Stomach smooth muscle (tissue), 2 donors: ENCODE measurements at regions not wholly inside any gene's neighbourhood (a gene's known extent, or its start where the extent isn't known, plus 50 kb on each side); places are given as distances from the start of the nearest gene placed in this dataset.

Experiments used
- H3K27ac ChIP-seq: one replicate; pipeline ENCODE4 v1.7.0; 2013; ENCODE audit warnings: mild to moderate bottlenecking, low read length, inconsistent platforms
- H3K27me3 ChIP-seq, 2 donors: one replicate each; pipeline ENCODE4 v1.7.0; 2013; ENCODE audit warnings: low read length in 2 of 2; ENCODE audit not compliant: insufficient read depth in 2 of 2, control insufficient read depth in 1 of 2
- H3K36me3 ChIP-seq, 2 donors: one replicate each; pipeline ENCODE4 v1.7.0; 2013; ENCODE audit warnings: low read length in 2 of 2; ENCODE audit not compliant: control insufficient read depth in 2 of 2, insufficient read depth in 2 of 2
- H3K4me1 ChIP-seq: one replicate; pipeline ENCODE4 v1.7.0; 2013; ENCODE audit warnings: low read length; ENCODE audit not compliant: control insufficient read depth, insufficient read depth
- H3K4me3 ChIP-seq, 2 donors: one replicate each; pipeline ENCODE4 v1.7.0; 2013; ENCODE audit warnings: low read length in 2 of 2
- H3K9ac ChIP-seq, 2 donors: one replicate each; pipeline ENCODE4 v1.7.0; 2013; ENCODE audit warnings: low read length in 2 of 2, mild to moderate bottlenecking in 1 of 2
- H3K9me3 ChIP-seq, 2 donors: one replicate each; pipeline ENCODE4 v1.7.0; 2013; ENCODE audit warnings: low read length in 2 of 2; ENCODE audit not compliant: control insufficient read depth in 2 of 2
- donor health status: healthy.
- donor health status: Pancreatic carcinoma.

DNA sequence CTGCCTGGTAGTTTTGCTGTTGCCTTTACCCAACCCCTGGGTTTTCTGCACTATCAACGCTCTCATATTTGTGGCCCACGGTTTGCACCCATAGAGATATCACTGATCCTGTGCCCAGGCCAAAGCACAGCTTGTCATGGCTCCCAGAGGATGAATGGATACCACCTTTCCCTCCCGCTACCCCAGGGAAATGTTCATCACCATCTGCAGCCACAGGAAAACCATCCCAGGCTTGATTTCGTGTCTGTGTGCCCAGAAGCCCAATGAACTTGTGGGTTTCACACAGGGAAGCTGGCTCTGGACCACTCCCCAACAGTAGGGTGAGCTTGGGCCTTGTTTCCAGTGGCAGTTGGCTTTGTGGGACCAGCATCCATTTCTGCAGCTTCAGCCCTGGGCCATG is 143.1 kb upstream of the GDF10 start:
- Histone ChIP-seq H3K9me3 (peaks cover 4 to 6% of the 10 kb centered on the region in 2 donors), H3K4me3 (no peak overlapping the region), H3K9ac (no peak overlapping the region), H3K27me3 (peaks cover 0 to 2% of the 10 kb centered on the region in 2 donors), H3K36me3 (no peaks in the 10 kb centered on the region), H3K4me1 (peaks cover 3% of the 10 kb centered on the region), H3K27ac (no peak overlapping the region)

DNA sequence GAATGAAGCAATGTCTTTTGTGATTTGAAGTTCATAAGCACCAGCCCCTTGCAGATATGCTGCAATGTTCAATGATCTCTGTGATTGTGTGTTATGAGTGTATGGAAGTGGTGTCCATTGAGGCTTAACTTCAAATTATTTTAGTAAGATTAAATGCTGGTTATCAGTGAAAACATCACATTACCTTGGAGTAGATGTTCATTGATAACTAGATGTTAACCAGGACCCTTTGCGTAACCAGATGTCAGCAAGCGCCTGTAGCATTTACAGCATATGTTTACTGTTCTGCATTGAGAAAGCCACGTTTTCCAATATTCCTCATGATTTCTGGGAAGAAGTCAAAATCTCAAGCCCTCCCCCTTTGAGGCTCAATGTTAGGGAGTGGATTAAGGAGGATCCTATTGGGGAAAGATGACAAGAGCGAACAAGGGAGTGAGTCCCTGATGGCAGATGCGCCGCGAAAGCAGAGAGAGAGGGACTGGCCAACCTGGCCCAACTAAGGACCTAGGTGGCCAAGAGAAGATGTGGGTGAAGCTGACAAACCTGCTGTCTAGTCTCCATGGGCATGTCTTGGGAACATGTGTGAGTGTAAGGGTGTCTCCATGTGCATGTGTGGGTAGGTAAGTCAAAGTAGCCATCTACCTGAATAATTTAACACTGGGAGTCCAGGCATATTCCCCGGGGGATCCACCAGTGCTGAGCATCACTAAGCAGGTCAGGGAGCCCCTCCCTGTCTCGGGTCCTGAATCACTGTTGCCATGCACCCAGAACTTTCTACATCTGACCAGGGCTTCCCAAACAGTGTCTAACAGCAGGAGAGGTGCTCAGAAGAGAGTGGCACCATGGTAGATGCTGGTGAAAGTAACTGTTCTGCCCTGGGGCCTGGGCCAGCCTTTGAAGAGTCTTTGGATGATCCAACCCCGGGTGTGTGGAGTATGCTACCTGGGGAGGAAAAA is 141.6 kb upstream of the GDF10 start:
- H3K27me3 ChIP-seq = peaks cover 0 to 2% of the 10 kb centered on the region in 2 donors
- H3K9me3 ChIP-seq = peaks cover 4 to 6% of the 10 kb centered on the region in 2 donors
- no peak overlapping the region for H3K9ac ChIP-seq
- H3K4me3 ChIP-seq = no peak overlapping the region
- H3K27ac ChIP-seq = no peak overlapping the region
- H3K36me3 ChIP-seq = no peaks in the 10 kb centered on the region
- peaks cover 3% of the 10 kb centered on the region for H3K4me1 ChIP-seq

DNA sequence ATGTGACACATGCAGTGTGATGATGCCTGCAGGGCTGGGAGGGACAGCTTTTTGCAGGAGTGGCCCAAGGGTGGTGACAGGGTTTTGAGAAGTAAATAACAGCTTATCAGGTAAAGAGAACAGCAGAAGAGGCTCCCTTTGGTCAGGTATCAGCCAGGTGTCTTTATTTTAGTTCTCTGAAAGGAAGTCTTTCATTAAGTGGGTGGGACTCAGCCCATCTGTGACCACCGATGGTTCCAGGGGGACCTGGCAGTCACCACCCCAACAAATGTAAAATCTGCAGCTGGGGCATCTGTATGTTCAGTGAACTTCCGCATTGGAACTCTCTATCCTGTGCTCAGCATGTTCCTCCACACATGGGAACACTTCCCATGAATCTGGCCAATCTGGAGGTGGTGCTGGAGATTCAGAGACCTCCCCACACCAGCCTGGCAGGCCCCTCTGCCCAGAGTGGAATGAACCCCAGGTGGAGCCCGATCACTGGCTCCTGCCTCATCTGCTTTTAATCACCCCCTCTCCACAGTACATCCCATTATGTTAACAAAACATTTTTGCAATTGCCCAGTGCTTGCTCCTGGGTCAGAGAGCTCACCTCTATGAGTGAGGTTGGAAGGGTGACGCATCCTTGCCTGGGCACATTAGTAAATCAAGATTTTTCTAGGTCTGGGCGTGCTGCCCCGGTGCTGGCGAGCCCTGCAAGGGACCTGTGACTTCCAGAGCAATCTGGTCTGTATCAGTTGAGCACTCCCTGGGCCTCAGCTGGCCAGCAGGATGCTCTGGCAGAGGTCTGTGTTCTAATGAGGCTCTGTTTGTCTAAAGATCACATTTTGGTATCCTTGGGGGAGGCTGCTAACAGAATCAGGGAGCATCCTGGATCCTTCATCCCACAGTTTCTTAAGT is 140.4 kb upstream of the GDF10 start:
- H3K4me1 ChIP-seq = peaks cover 3% of the 10 kb centered on the region
- no peak overlapping the region for H3K9ac ChIP-seq
- H3K4me3 ChIP-seq = no peak overlapping the region
- no peaks in the 10 kb centered on the region for H3K36me3 ChIP-seq
- no peak overlapping the region for H3K27ac ChIP-seq
- peaks cover 0 to 2% of the 10 kb centered on the region in 2 donors for H3K27me3 ChIP-seq
- H3K9me3 ChIP-seq = peaks cover 4 to 6% of the 10 kb centered on the region in 2 donors

DNA sequence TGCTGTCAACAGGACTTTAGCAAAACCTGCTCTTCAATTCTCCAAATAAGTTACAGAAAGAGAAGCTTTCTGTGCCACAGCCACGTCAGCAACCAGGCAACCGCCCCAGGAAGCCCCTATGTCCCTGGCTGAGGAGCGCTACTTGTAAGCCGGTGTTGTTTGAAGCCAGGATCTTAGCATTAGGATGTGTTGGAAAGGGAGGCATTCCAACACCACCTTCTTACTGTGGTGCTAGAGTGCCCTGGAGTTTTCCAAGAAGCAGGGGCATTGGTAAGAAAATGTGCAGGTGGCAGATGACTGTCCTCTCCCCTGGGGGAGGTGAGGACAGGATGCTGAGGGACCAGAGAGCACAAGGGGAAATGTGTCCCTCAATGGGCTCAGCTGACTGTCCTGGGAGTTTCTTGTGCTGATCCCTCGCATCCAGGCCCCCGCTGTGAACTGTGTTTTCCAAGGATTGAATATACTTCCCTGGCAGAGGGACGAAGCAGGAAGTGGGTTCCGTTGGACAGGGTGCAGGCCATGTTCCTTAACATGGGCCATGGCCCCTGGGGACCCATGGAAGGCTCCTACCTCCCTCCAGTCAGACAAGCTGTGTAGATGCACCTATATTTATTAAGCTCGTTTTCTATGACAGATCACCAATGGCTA is 139.6 kb upstream of the GDF10 start:
- peaks cover 7% of the 10 kb centered on the region for H3K4me1 ChIP-seq
- no peaks in the 10 kb centered on the region for H3K36me3 ChIP-seq
- H3K4me3 ChIP-seq = no peak overlapping the region
- H3K9ac ChIP-seq = no peak overlapping the region
- H3K27ac ChIP-seq = no peak overlapping the region
- peaks cover 0 to 4% of the 10 kb centered on the region in 2 donors for H3K9me3 ChIP-seq
- peaks cover 2 to 5% of the 10 kb centered on the region in 2 donors for H3K27me3 ChIP-seq

- peaks cover 2 to 5% of the 10 kb centered on the region in 2 donors for H3K27me3 ChIP-seq
- H3K9ac ChIP-seq = no peak overlapping the region
- peaks cover 13% of the 10 kb centered on the region for H3K4me1 ChIP-seq
- no peak overlapping the region for H3K27ac ChIP-seq
- H3K4me3 ChIP-seq = no peak overlapping the region
- H3K9me3 ChIP-seq = no peaks in the 10 kb centered on the region
- no peaks in the 10 kb centered on the region for H3K36me3 ChIP-seq
These were observed 139.0 kb upstream of the GDF10 start for GRCh38 chr10:47160967-47161366.

DNA sequence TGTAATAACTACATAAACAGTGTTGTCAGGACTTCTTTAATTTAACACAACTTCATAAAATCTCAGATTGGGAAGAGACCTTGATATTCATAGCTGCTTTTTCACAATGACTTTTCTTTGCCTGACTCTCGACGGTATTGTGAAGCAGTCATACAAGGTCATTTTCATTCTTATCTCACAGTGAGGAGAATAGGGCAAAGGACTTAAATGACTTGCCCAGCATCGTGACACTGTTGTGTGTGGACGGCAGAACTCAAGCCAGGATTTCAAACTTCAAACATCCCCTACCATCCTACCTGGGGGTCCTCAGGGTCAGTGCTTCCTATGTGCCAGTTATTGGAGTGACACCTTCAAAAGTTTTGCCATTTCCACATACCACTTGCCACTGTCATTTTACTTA is 138.5 kb upstream of the GDF10 start:
- peaks cover 2 to 5% of the 10 kb centered on the region in 2 donors for H3K27me3 ChIP-seq
- H3K9me3 ChIP-seq = no peaks in the 10 kb centered on the region
- peaks cover 18% of the 10 kb centered on the region for H3K4me1 ChIP-seq
- H3K36me3 ChIP-seq = no peaks in the 10 kb centered on the region
- H3K4me3 ChIP-seq = no peak overlapping the region
- no peak overlapping the region for H3K27ac ChIP-seq
- no peak overlapping the region for H3K9ac ChIP-seq

DNA sequence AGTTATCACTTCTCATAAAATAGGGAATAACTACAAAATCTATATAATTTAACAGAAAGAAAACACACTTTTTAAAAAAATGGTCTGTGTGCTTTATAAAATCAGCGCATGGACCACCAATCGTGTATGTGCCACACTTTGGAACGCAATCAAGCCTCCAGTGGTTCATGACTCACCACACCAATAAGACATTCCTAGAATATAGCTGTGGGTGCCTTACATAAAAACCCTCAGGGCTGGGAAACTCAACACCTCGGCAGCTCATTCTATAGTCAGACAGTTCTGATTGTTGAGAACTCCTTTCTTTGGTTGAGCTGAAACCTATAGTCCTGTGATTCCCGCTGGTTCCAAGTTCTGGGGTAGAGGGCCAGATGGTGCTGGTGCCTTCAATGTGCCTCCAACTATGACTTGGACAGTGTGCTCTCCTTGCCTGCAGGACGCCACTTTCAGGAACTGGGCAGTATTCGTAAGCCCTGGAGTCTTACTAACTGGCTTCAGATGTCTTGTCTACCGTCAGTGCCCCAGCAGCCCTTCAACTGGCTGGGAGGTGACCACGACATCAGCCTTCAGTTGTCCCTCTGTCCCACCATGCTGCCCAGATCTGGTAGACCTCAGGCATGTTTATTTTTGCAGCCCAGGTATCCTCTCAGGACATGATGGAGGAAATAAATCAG is 135.7 kb upstream of the GDF10 start:
- Histone ChIP-seq H3K9ac (no peak overlapping the region), H3K27me3 (peaks cover 0 to 5% of the 10 kb centered on the region in 2 donors), H3K27ac (no peak overlapping the region), H3K9me3 (no peaks in the 10 kb centered on the region), H3K4me1 (peaks cover 19% of the 10 kb centered on the region), H3K36me3 (no peaks in the 10 kb centered on the region), H3K4me3 (no peak overlapping the region)

DNA sequence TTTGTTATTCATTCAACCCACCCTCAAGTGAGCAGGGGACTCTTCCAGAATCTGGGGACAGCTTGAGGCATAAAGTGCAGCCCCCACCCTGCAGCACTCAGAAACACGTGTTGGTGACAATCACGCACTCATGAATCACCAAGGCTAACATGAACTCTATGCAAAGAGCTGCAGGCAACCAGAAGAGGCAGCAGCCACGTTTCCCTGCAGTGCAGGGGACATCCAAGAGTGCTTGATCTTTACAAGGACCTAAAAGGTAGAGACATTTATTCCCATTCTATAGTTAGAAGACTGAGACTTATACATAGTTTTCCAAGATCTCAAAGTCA is 135.2 kb upstream of the GDF10 start:
- no peaks in the 10 kb centered on the region for H3K9me3 ChIP-seq
- no peaks in the 10 kb centered on the region for H3K36me3 ChIP-seq
- peaks cover 19% of the 10 kb centered on the region for H3K4me1 ChIP-seq
- H3K27ac ChIP-seq = no peak overlapping the region
- H3K27me3 ChIP-seq = peaks cover 0 to 5% of the 10 kb centered on the region in 2 donors
- H3K9ac ChIP-seq = no peak overlapping the region
- no peak overlapping the region for H3K4me3 ChIP-seq

DNA sequence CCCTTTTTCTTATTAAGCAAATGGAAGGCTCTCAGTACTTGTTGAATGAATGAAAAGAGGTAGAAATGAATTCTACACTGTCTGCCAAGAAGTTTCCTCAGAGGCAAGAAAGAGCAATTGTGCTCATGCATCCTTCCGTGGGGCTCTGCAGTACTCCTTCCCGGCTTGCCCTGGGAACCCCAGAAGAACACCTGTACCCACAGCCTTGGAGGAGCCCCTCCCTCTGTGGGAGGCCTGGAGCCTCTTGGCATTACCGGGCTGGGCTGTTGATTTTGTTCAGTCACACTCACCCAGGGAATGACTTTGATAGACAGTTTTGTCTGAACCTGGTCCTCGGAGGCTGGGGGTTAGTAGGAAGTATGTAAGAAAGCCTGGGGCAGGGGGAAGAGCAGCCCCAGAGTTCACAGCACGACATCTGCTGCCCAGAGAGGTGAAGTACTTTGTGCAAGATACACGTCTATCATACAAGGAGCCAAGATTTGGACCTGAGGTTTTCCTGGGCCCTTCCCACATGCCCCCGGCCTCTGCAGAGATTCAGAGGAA is 134.8 kb upstream of the GDF10 start:
- Histone ChIP-seq H3K9me3 (no peaks in the 10 kb centered on the region), H3K4me3 (peak overlapping the region; percentile 33 to 69), H3K27me3 (peaks cover 0 to 5% of the 10 kb centered on the region in 2 donors), H3K27ac (peak overlapping the region; percentile 37), H3K36me3 (no peaks in the 10 kb centered on the region), H3K9ac (peak overlapping the region in 1 of 2 donors; percentile 21), H3K4me1 (peaks cover 19% of the 10 kb centered on the region)
